Right lobe of liver (tissue), 6 donors: ENCODE measurements at regions not wholly inside any gene's neighbourhood (a gene's known extent, or its start where the extent isn't known, plus 50 kb on each side); places are given as distances from the start of the nearest gene placed in this dataset.

Source experiments
- ATAC-seq, 4 donors: fragments of 200-7000 bp; cut with Tn5 transposase; one replicate each; pipeline ENCODE4 v1.9.1; 2020; ENCODE audit warnings: mild to moderate bottlenecking in 4 of 4, moderate library complexity in 4 of 4
- DNase-seq, 3 donors: peaks; one replicate each; pipeline ENCODE4 v3.0.0-alpha.2; 2020
- H3K27ac ChIP-seq, 3 donors: fragments of 200-600 bp; one replicate each; pipeline ENCODE4 v1.8.0; 2022
- H3K27me3 ChIP-seq, 2 donors: fragments of 200-600 bp; one replicate each; pipeline ENCODE4 v1.8.0; 2022
- H3K36me3 ChIP-seq, 4 donors: fragments of 200-600 bp; sonication (generic) in 1 of 4; one replicate each; pipeline versions ENCODE4 v1.5.1 to v1.8.0; 2017 to 2022; ENCODE audit warnings: control low read depth in 1 of 4
- H3K4me1 ChIP-seq, 4 donors: fragments of 200-600 bp; sonication (generic) in 1 of 4; one replicate each; pipeline versions ENCODE4 v1.5.1 to v1.8.0; 2017 to 2022; ENCODE audit warnings: control low read depth in 1 of 4
- H3K4me3 ChIP-seq, 3 donors: fragments of 200-600 bp; one replicate each; pipeline ENCODE4 v1.8.0; 2022
- H3K9me3 ChIP-seq, 4 donors: fragments of 200-600 bp; sonication (generic) in 1 of 4; one replicate each; pipeline versions ENCODE4 v1.5.1 to v1.8.0; 2017 to 2022; ENCODE audit warnings: control low read depth in 1 of 4
- POLR2A ChIP-seq: fragments of 450-650 bp; IDR thresholded peaks from one replicate; pipeline ENCODE4 v1.6.1; 2017; ENCODE audit warnings: antibody characterized with exemption, mild to moderate bottlenecking
- WGBS: methylation state at CpG from one replicate; pipeline ENCODE4 v1.1.6; 2018; ENCODE audit warnings: low coverage, low lambda C conversion rate; ENCODE audit not compliant: insufficient coverage; ENCODE audit errors: missing lambda C conversion rate; 5-methylcytosine and 5-hydroxymethylcytosine counted together
- intact Hi-C, 2 donors: fragments of 100-400 bp; cut with DNase I; formaldehyde crosslinking; loops; one replicate each; pipeline versions ENCODE4 v1.11.2 to v1.14.1; 2022
- TF ChIP-seq, protein P1 (sequence below), 4 donors: fragments of 200-600 bp in 3 of 4; fragments of 450-650 bp in 1 of 4; IDR thresholded peaks; one replicate each; pipeline versions ENCODE4 v1.5.1 to v1.8.0; 2016 to 2022; ENCODE audit warnings: antibody characterized with exemption in 4 of 4, mild to moderate bottlenecking in 2 of 4
- donor health status: DM: no; HTN: yes; CAD: no.
- donor health status: DM: no; HTN: no; CAD: no.
- donor health status: DM: no; HTN: no; CAD: no.
- donor health status: DM: no; HTN: yes; CAD: no.
- donor health status: DM: no; HTN: yes; CAD: no.

DNA sequence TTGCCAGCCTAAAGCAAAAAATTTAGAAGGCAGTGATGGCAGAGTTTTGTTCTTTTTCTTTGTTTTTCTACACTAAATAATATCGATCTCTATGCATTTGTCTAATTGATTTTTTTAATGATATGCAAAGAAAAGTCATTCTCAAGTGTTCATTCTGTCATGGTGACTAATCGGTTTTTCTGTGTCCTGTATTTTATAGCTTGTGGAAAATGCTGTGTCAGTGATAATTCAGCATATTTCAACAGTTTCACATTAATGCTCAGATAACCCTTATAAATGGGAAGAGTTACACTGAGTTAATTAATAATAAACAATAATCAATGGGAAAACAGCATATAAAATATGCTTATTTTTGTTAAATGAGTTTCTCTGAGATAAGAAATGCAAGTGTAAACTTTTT is 824.9 kb downstream of the AMY1C start:
- Histone ChIP-seq H3K27me3 (no peaks in the 10 kb centered on the region), H3K9me3 (no peaks in the 10 kb centered on the region), H3K27ac (no peak overlapping the region), H3K4me3 (no peak overlapping the region), H3K36me3 (no peaks in the 10 kb centered on the region), H3K4me1 (no peaks in the 10 kb centered on the region)
- DNase-seq (no peak), ATAC-seq (no peak)
- no peak for TF ChIP-seq POLR2A
- TF ChIP-seq, protein P1, sequence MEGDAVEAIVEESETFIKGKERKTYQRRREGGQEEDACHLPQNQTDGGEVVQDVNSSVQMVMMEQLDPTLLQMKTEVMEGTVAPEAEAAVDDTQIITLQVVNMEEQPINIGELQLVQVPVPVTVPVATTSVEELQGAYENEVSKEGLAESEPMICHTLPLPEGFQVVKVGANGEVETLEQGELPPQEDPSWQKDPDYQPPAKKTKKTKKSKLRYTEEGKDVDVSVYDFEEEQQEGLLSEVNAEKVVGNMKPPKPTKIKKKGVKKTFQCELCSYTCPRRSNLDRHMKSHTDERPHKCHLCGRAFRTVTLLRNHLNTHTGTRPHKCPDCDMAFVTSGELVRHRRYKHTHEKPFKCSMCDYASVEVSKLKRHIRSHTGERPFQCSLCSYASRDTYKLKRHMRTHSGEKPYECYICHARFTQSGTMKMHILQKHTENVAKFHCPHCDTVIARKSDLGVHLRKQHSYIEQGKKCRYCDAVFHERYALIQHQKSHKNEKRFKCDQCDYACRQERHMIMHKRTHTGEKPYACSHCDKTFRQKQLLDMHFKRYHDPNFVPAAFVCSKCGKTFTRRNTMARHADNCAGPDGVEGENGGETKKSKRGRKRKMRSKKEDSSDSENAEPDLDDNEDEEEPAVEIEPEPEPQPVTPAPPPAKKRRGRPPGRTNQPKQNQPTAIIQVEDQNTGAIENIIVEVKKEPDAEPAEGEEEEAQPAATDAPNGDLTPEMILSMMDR (IDR thresholded peaks at IDR 0.05): no peak
- intact Hi-C loops: no loop called here
- WGBS: 27% methylated on average over 2 of the region's 2 CpGs

DNA sequence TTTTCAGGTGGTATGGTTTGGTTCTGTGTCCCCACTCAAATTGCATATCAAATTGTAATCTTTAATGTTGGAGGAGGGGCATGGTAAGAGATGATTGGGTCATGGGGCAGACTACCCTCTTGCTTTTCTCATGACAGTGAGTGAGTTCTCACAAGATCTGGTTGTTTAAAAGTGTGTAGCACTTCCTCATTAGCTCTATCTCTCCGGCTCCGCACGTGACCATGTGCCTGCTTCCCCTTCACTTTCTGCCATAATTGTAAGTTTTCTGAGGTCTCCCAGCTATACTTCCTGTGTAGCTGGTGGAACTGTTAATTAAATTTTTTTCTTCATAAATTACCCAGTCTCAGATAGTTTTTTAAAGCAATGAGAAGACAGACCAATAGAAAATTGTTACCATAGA is 843.2 kb downstream of the AMY1C start:
- 67% methylated on average over 3 of the region's 3 CpGs for WGBS
- Histone ChIP-seq H3K4me3 (no peak overlapping the region), H3K27me3 (no peaks in the 10 kb centered on the region), H3K9me3 (no peaks in the 10 kb centered on the region), H3K36me3 (no peaks in the 10 kb centered on the region), H3K4me1 (no peaks in the 10 kb centered on the region), H3K27ac (no peak overlapping the region)
- intact Hi-C loops: no loop called here
- no peak for DNase-seq
- ATAC-seq: no peak
- TF ChIP-seq POLR2A: no peak
- TF ChIP-seq, protein P1 (IDR thresholded peaks at IDR 0.05): no peak

DNA sequence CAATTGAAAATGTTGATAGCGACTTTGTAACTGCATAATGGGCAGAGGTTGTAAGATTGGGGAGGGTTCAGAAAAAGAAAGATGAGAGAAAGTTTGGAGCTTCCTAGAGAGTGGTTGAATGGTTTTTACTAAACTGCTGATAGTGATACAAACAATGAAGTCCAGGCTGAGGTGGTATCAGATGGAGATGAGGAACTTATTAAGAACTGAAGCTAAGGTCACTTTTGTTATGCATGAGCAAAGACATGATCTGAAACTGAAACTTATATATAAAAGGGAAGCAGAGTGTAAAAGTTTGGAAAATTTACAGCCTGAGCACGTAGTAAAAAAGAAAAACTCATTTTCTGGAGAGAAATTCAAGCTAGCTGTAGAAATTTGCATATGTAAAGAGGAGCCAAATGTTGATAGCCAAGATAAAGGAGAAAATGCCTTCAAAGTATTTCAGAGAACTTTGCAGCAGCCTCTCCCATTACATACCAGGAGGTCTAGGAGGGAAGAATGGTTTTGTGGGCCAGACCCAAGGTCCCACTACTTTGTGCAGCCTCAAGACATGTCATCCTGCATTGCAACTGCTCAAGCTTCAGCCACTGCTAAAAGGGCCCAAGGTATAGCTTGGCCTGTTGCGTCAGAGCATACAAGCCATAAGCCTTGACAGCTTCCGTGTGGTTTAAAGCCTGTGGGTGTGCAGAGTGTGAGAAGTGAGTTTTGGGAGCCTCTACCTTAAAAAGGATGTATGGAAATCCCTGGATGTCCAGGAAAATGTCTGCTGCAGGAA is 843.9 kb downstream of the AMY1C start:
- Histone ChIP-seq H3K36me3 (no peaks in the 10 kb centered on the region), H3K27ac (no peak overlapping the region), H3K9me3 (no peaks in the 10 kb centered on the region), H3K4me3 (no peak overlapping the region), H3K27me3 (no peaks in the 10 kb centered on the region), H3K4me1 (no peaks in the 10 kb centered on the region)
- 37% methylated on average over 4 of the region's 4 CpGs for WGBS
- intact Hi-C loops: no loop called here
- peak in 1 of 4 donors; percentile 18 for ATAC-seq
- no peak for DNase-seq
- TF ChIP-seq POLR2A: no peak
- TF ChIP-seq, protein P1 (IDR thresholded peaks at IDR 0.05): no peak

DNA sequence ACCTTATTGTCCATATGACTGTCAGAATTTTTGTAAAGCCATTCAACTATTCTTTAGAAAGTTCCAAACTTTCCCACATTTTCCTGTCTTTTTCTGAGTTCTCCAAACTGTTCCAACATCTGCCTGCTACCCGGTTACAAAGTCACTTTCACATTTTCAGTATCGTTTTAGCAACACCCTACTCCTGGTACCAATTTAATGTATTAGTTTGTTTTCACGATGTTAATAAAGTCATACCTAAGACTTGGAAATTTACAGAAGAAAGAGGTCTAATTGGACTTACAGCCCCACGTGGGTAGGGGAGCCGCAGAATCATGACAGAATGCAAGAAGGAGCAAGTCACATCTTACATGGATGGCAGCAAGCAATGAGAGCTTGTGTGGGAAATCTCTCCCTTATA is 867.8 kb downstream of the AMY1C start:
- H3K27me3 ChIP-seq: no peaks in the 10 kb centered on the region
- H3K9me3 ChIP-seq: no peaks in the 10 kb centered on the region
- H3K36me3 ChIP-seq: no peaks in the 10 kb centered on the region
- no peak overlapping the region for H3K4me3 ChIP-seq
- ATAC-seq (no peak), DNase-seq (no peak)
- intact Hi-C loops: no loop called here
- TF ChIP-seq POLR2A: no peak
- TF ChIP-seq, protein P1 (IDR thresholded peaks at IDR 0.05): no peak
- 55% methylated on average over 5 of the region's 5 CpGs for WGBS
- no peak overlapping the region for H3K27ac ChIP-seq
- H3K4me1 ChIP-seq: no peaks in the 10 kb centered on the region
